ENCODE measurements at regions not wholly inside any gene's neighbourhood (a gene's known extent, or its start where the extent isn't known, plus 50 kb on each side); places are given as distances from the start of the nearest gene placed in this dataset.

- no peak for TF ChIP-seq CTCF (conservative IDR thresholded peaks at IDR 0.05)
- no peak for TF ChIP-seq EZH2 (IDR thresholded peaks at IDR 0.05; ENCODE audit: low read depth)
Measured at GRCh38 chr16:11417487-11417886, 72.2 kb downstream of the RMI2 start.

Measured in PC-9 (cell line).